ENCODE measurements at regions not wholly inside any gene's neighbourhood (a gene's known extent, or its start where the extent isn't known, plus 50 kb on each side); places are given as distances from the start of the nearest gene placed in this dataset.
"Not testable (repeated sequence)": the region's sequence is repeated elsewhere in the genome, so short reads cannot be mapped to it uniquely, and the experiment has no call there.

DNA sequence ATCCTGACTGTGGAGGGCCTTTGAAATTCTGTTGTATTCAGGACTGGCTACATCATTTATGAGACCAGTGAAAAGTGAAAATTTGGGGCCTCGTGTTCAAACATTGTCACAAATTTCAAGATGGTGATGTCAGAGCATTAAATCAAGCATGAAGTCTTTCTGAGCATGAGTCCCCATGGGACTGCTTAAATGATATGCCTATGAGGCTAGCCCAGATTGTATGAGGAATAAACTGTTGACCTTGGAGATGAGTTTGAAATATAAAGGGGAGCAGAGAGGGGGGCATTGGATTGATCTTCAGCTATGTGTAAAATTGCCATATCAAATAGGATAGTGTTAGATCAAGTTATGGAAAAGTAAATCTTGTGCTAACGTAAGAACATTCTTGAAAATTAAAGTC lies 230.0 kb downstream of the SPANXN3 start:
- no peak overlapping the region for H3K4me3 Mint-ChIP-seq
- TF ChIP-seq, protein P1, sequence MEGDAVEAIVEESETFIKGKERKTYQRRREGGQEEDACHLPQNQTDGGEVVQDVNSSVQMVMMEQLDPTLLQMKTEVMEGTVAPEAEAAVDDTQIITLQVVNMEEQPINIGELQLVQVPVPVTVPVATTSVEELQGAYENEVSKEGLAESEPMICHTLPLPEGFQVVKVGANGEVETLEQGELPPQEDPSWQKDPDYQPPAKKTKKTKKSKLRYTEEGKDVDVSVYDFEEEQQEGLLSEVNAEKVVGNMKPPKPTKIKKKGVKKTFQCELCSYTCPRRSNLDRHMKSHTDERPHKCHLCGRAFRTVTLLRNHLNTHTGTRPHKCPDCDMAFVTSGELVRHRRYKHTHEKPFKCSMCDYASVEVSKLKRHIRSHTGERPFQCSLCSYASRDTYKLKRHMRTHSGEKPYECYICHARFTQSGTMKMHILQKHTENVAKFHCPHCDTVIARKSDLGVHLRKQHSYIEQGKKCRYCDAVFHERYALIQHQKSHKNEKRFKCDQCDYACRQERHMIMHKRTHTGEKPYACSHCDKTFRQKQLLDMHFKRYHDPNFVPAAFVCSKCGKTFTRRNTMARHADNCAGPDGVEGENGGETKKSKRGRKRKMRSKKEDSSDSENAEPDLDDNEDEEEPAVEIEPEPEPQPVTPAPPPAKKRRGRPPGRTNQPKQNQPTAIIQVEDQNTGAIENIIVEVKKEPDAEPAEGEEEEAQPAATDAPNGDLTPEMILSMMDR (IDR thresholded peaks at IDR 0.05) = no peak
- no peaks in the 10 kb centered on the region; the same call in 1 of the 2 replicates for H3K9me3 Mint-ChIP-seq
- H3K4me1 Mint-ChIP-seq (ENCODE audit: low read depth) = no peaks in the 10 kb centered on the region
- no peak overlapping the region for H3K27ac Mint-ChIP-seq
- 0 out of 2 replicates have a peak, but pooled peaks cover 2% of the 10 kb centered on the region for H3K27me3 Mint-ChIP-seq (ENCODE audit: insufficient read depth)
- no peaks in the 10 kb centered on the region for H3K36me3 Mint-ChIP-seq (ENCODE audit: low read depth)
- DNase-seq = no peak

DNA sequence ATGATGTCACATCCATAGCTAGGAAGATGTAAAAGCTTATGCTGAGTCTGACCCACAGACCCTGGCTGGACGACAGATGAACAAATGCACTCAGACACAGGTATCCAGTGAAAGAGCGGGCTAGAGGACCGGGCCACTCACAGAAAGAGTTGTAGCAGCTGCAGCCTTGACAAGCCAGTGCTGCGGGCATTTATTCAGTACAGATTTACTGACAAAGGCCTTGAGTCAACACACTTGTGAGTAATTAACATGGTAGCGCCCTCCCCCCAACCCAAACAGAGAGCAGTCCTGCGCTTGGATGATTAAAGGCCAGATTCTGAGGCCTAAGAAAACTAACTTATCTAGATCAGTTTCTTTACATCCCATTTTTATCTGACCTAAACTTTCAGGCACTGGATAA lies 244.6 kb downstream of the SPANXN4 start:
- Mint-ChIP-seq H3K27ac (no peak overlapping the region), H3K4me1 (ENCODE audit: low read depth) (no peaks in the 10 kb centered on the region), H3K27me3 (ENCODE audit: insufficient read depth) (no peaks in the 10 kb centered on the region; the same call in 1 of the 2 replicates), H3K4me3 (no peak overlapping the region), H3K9me3 (peaks cover 2% of the 10 kb centered on the region; the same call in 1 of the 2 replicates), H3K36me3 (ENCODE audit: low read depth) (no peaks in the 10 kb centered on the region)
- TF ChIP-seq, protein P1 (IDR thresholded peaks at IDR 0.05) = no peak
- no peak for DNase-seq

GRCh38 chrX:143244593-143244992 lies 218.9 kb downstream of the SPANXN4 start:
- H3K4me1 Mint-ChIP-seq (ENCODE audit: low read depth); H3K27ac Mint-ChIP-seq; DNase-seq; H3K4me3 Mint-ChIP-seq; H3K36me3 Mint-ChIP-seq (ENCODE audit: low read depth); H3K27me3 Mint-ChIP-seq (ENCODE audit: insufficient read depth): not testable (repeated sequence)
- peaks cover 18% of the 10 kb centered on the region for H3K9me3 Mint-ChIP-seq

GRCh38 chrX:143240658-143241057 lies 214.9 kb downstream of the SPANXN4 start:
- Mint-ChIP-seq H3K9me3 (peaks cover 16% of the 10 kb centered on the region), H3K27me3 (ENCODE audit: insufficient read depth) (no peaks in the 10 kb centered on the region), H3K27ac (no peak overlapping the region), H3K4me1 (ENCODE audit: low read depth) (no peaks in the 10 kb centered on the region), H3K4me3 (no peak overlapping the region), H3K36me3 (ENCODE audit: low read depth) (no peaks in the 10 kb centered on the region)
- TF ChIP-seq, protein P1 (IDR thresholded peaks at IDR 0.05) = no peak
- no peak for DNase-seq

DNA sequence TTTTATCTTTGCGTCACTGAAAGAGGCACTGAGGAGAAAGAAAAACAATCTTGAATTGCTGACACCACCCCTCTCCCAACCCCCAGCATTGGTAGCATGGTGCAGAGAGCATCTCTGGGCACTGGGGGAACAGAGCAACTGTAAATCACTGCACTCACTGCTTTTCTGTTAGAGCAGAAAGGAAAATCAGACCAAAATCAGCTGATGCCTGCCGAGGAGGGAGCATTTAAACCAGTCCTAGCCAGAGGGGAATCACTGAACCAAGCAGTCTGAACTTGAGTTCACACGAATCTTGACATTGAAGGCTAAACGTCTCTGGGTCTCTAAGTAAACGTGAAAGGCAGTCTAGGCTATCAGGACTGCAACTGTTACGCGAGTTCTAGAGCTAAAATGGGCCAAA lies 205.8 kb downstream of the SPANXN4 start:
- H3K27me3 Mint-ChIP-seq (ENCODE audit: insufficient read depth) = no peaks in the 10 kb centered on the region
- H3K4me1 Mint-ChIP-seq (ENCODE audit: low read depth) = no peaks in the 10 kb centered on the region
- TF ChIP-seq, protein P1 (IDR thresholded peaks at IDR 0.05) = no peak
- H3K36me3 Mint-ChIP-seq (ENCODE audit: low read depth) = no peaks in the 10 kb centered on the region
- H3K27ac Mint-ChIP-seq = no peak overlapping the region
- H3K9me3 Mint-ChIP-seq = peaks cover 10% of the 10 kb centered on the region
- DNase-seq = no peak
- no peak overlapping the region for H3K4me3 Mint-ChIP-seq

- H3K27me3 Mint-ChIP-seq (ENCODE audit: insufficient read depth) = not testable (repeated sequence)
Observed at GRCh38 chrX:143228600-143228999, 202.9 kb downstream of the SPANXN4 start.

GRCh38 chrX:143206966-143207365 lies 181.2 kb downstream of the SPANXN4 start:
- no peak for DNase-seq
- H3K4me1 Mint-ChIP-seq (ENCODE audit: low read depth) = no peaks in the 10 kb centered on the region
- no peak overlapping the region for H3K27ac Mint-ChIP-seq
- TF ChIP-seq, protein P1 (IDR thresholded peaks at IDR 0.05) = no peak
- H3K4me3 Mint-ChIP-seq = no peak overlapping the region
- H3K9me3 Mint-ChIP-seq = peaks cover under 1% of the 10 kb centered on the region
- no peaks in the 10 kb centered on the region for H3K27me3 Mint-ChIP-seq (ENCODE audit: insufficient read depth)
- no peaks in the 10 kb centered on the region for H3K36me3 Mint-ChIP-seq (ENCODE audit: low read depth)

More at GRCh38 chrX:143228600-143228999, 202.9 kb downstream of the SPANXN4 start:
- H3K27ac Mint-ChIP-seq; H3K4me3 Mint-ChIP-seq; H3K36me3 Mint-ChIP-seq (ENCODE audit: low read depth); H3K4me1 Mint-ChIP-seq (ENCODE audit: low read depth); DNase-seq: not testable (repeated sequence)
- H3K9me3 Mint-ChIP-seq = peaks cover 10% of the 10 kb centered on the region; the same call in 1 of the 2 replicates
